ENCODE measurements at regions not wholly inside any gene's neighbourhood (a gene's known extent, or its start where the extent isn't known, plus 50 kb on each side); places are given as distances from the start of the nearest gene placed in this dataset.
A peak's percentile ranks its signal among the peaks of the same experiment; 100 is the strongest.

GRCh38 chr3:81951106-81951505 lies 189.7 kb upstream of the GBE1 start:
- Histone ChIP-seq H3K79me2 (ENCODE audit: control insufficient read depth, insufficient read depth, low read length) (no peaks in the 10 kb centered on the region), H2BK15ac (replicated peaks; ENCODE audit: low read depth) (no peak overlapping the region), H3K27me3 (ENCODE audit: insufficient read depth, low read length, poor library complexity) (no peaks in the 10 kb centered on the region), H4K5ac (ENCODE audit: low read length) (no peak overlapping the region), H3K4ac (ENCODE audit: low read depth, low read length) (no peak overlapping the region), H3K36me3 (ENCODE audit: control insufficient read depth, insufficient read depth, low read length) (no peaks in the 10 kb centered on the region), H3K18ac (ENCODE audit: low read length) (no peak overlapping the region), H4K8ac (ENCODE audit: low read depth, low read length) (no peak overlapping the region), H3K4me2 (ENCODE audit: low read length) (no peak overlapping the region), H3K4me1 (ENCODE audit: control insufficient read depth, low read depth, low read length) (no peaks in the 10 kb centered on the region), H2AK5ac (ENCODE audit: low read length) (no peak overlapping the region), H3K4me3 (ENCODE audit: low read length) (no peak overlapping the region), H3K27ac (ENCODE audit: low read depth, low read length) (no peak overlapping the region), H3K9ac (ENCODE audit: low read length) (no peak overlapping the region), H2BK120ac (ENCODE audit: low read depth, low read length) (no peak overlapping the region), H3K56ac (ENCODE audit: low read length) (no peak overlapping the region), H3K23ac (ENCODE audit: low read length) (no peak overlapping the region), H2BK5ac (ENCODE audit: low read length) (no peak overlapping the region), H3K79me1 (ENCODE audit: low read length) (no peaks in the 10 kb centered on the region)
- no peak for DNase-seq
- WGBS (ENCODE audit: extremely low coverage, insufficient coverage, low lambda C conversion rate) = no CpG with 5 or more reads among the region's 6 CpGs

GRCh38 chr3:81947359-81947758 lies 185.9 kb upstream of the GBE1 start:
- Histone ChIP-seq H3K27ac (ENCODE audit: low read depth, low read length) (no peak overlapping the region), H3K23ac (ENCODE audit: low read length) (no peak overlapping the region), H3K36me3 (ENCODE audit: control insufficient read depth, insufficient read depth, low read length) (no peaks in the 10 kb centered on the region), H2AK5ac (ENCODE audit: low read length) (no peak overlapping the region), H3K4me3 (ENCODE audit: low read length) (no peak overlapping the region), H2BK120ac (ENCODE audit: low read depth, low read length) (no peak overlapping the region), H3K18ac (ENCODE audit: low read length) (no peak overlapping the region), H3K79me1 (ENCODE audit: low read length) (no peaks in the 10 kb centered on the region), H3K9ac (ENCODE audit: low read length) (no peak overlapping the region), H4K5ac (ENCODE audit: low read length) (no peak overlapping the region), H3K27me3 (ENCODE audit: insufficient read depth, low read length, poor library complexity) (no peaks in the 10 kb centered on the region), H3K4ac (ENCODE audit: low read depth, low read length) (no peak overlapping the region), H2BK15ac (replicated peaks; ENCODE audit: low read depth) (no peak overlapping the region), H3K4me1 (ENCODE audit: control insufficient read depth, low read depth, low read length) (no peaks in the 10 kb centered on the region), H3K56ac (ENCODE audit: low read length) (no peak overlapping the region), H3K4me2 (ENCODE audit: low read length) (no peak overlapping the region), H4K8ac (ENCODE audit: low read depth, low read length) (no peak overlapping the region), H3K79me2 (ENCODE audit: control insufficient read depth, insufficient read depth, low read length) (no peaks in the 10 kb centered on the region), H2BK5ac (ENCODE audit: low read length) (no peak overlapping the region)
- DNase-seq = no peak
- no CpG with 5 or more reads among the region's 1 CpG for WGBS (ENCODE audit: extremely low coverage, insufficient coverage, low lambda C conversion rate)

GRCh38 chr3:81938681-81939080 lies 177.2 kb upstream of the GBE1 start:
- no peak overlapping the region for H2AK5ac ChIP-seq (ENCODE audit: low read length)
- no peak overlapping the region for H3K4ac ChIP-seq (ENCODE audit: low read depth, low read length)
- no peak overlapping the region for H3K56ac ChIP-seq (ENCODE audit: low read length)
- H3K23ac ChIP-seq (ENCODE audit: low read length) = no peak overlapping the region
- H4K8ac ChIP-seq (ENCODE audit: low read depth, low read length) = no peak overlapping the region
- no peak overlapping the region for H3K4me2 ChIP-seq (ENCODE audit: low read length)
- no peak overlapping the region for H4K5ac ChIP-seq (ENCODE audit: low read length)
- peaks cover 1% of the 10 kb centered on the region for H3K4me1 ChIP-seq (ENCODE audit: control insufficient read depth, low read depth, low read length)
- H3K36me3 ChIP-seq (ENCODE audit: control insufficient read depth, insufficient read depth, low read length) = no peaks in the 10 kb centered on the region
- H3K27ac ChIP-seq (ENCODE audit: low read depth, low read length) = no peak overlapping the region
- no peaks in the 10 kb centered on the region for H3K79me2 ChIP-seq (ENCODE audit: control insufficient read depth, insufficient read depth, low read length)
- H3K27me3 ChIP-seq (ENCODE audit: insufficient read depth, low read length, poor library complexity) = no peaks in the 10 kb centered on the region
- H3K79me1 ChIP-seq (ENCODE audit: low read length) = no peaks in the 10 kb centered on the region
- H3K18ac ChIP-seq (ENCODE audit: low read length) = no peak overlapping the region
- H2BK5ac ChIP-seq (ENCODE audit: low read length) = no peak overlapping the region
- no peak overlapping the region for H2BK15ac ChIP-seq (replicated peaks; ENCODE audit: low read depth)
- H2BK120ac ChIP-seq (ENCODE audit: low read depth, low read length) = no peak overlapping the region
- no peak overlapping the region for H3K9ac ChIP-seq (ENCODE audit: low read length)
- H3K4me3 ChIP-seq (ENCODE audit: low read length) = no peak overlapping the region
- DNase-seq = no peak

GRCh38 chr3:81936817-81937216 lies 175.4 kb upstream of the GBE1 start:
- H3K4me3 ChIP-seq (ENCODE audit: low read length) = no peak overlapping the region
- no peak overlapping the region for H2AK5ac ChIP-seq (ENCODE audit: low read length)
- H3K27ac ChIP-seq (ENCODE audit: low read depth, low read length) = no peak overlapping the region
- no peaks in the 10 kb centered on the region for H3K27me3 ChIP-seq (ENCODE audit: insufficient read depth, low read length, poor library complexity)
- no peak overlapping the region for H4K5ac ChIP-seq (ENCODE audit: low read length)
- H3K18ac ChIP-seq (ENCODE audit: low read length) = no peak overlapping the region
- no peak overlapping the region for H3K9ac ChIP-seq (ENCODE audit: low read length)
- H3K56ac ChIP-seq (ENCODE audit: low read length) = no peak overlapping the region
- H2BK5ac ChIP-seq (ENCODE audit: low read length) = no peak overlapping the region
- H4K8ac ChIP-seq (ENCODE audit: low read depth, low read length) = no peak overlapping the region
- peaks cover 1% of the 10 kb centered on the region for H3K4me1 ChIP-seq (ENCODE audit: control insufficient read depth, low read depth, low read length)
- DNase-seq = peak; percentile 15
- H3K4ac ChIP-seq (ENCODE audit: low read depth, low read length) = no peak overlapping the region
- no CpG with 5 or more reads among the region's 1 CpG for WGBS (ENCODE audit: extremely low coverage, insufficient coverage, low lambda C conversion rate)
- no peak overlapping the region for H3K23ac ChIP-seq (ENCODE audit: low read length)
- H3K4me2 ChIP-seq (ENCODE audit: low read length) = no peak overlapping the region
- H2BK15ac ChIP-seq (replicated peaks; ENCODE audit: low read depth) = no peak overlapping the region
- H3K36me3 ChIP-seq (ENCODE audit: control insufficient read depth, insufficient read depth, low read length) = no peaks in the 10 kb centered on the region
- H3K79me1 ChIP-seq (ENCODE audit: low read length) = no peaks in the 10 kb centered on the region
- no peak overlapping the region for H2BK120ac ChIP-seq (ENCODE audit: low read depth, low read length)
- H3K79me2 ChIP-seq (ENCODE audit: control insufficient read depth, insufficient read depth, low read length) = no peaks in the 10 kb centered on the region

GRCh38 chr3:81932681-81933080 lies 171.2 kb upstream of the GBE1 start:
- no peak overlapping the region for H3K4ac ChIP-seq (ENCODE audit: low read depth, low read length)

More at GRCh38 chr3:81932681-81933080, 171.2 kb upstream of the GBE1 start:
- H2AK5ac ChIP-seq (ENCODE audit: low read length) = no peak overlapping the region
- no peak overlapping the region for H4K5ac ChIP-seq (ENCODE audit: low read length)
- no peak overlapping the region for H3K27ac ChIP-seq (ENCODE audit: low read depth, low read length)
- no peaks in the 10 kb centered on the region for H3K4me1 ChIP-seq (ENCODE audit: control insufficient read depth, low read depth, low read length)
- no peak overlapping the region for H3K56ac ChIP-seq (ENCODE audit: low read length)
- no peak for DNase-seq
- no peak overlapping the region for H2BK5ac ChIP-seq (ENCODE audit: low read length)
- H3K18ac ChIP-seq (ENCODE audit: low read length) = no peak overlapping the region
- H3K79me1 ChIP-seq (ENCODE audit: low read length) = no peaks in the 10 kb centered on the region
- no peak overlapping the region for H3K9ac ChIP-seq (ENCODE audit: low read length)
- no peak overlapping the region for H3K4me2 ChIP-seq (ENCODE audit: low read length)
- H3K79me2 ChIP-seq (ENCODE audit: control insufficient read depth, insufficient read depth, low read length) = no peaks in the 10 kb centered on the region
- H2BK120ac ChIP-seq (ENCODE audit: low read depth, low read length) = no peak overlapping the region
- no CpG with 5 or more reads among the region's 4 CpGs for WGBS (ENCODE audit: extremely low coverage, insufficient coverage, low lambda C conversion rate)
- H3K4me3 ChIP-seq (ENCODE audit: low read length) = no peak overlapping the region
- H3K23ac ChIP-seq (ENCODE audit: low read length) = no peak overlapping the region
- H3K27me3 ChIP-seq (ENCODE audit: insufficient read depth, low read length, poor library complexity) = no peaks in the 10 kb centered on the region
- no peak overlapping the region for H4K8ac ChIP-seq (ENCODE audit: low read depth, low read length)
- no peaks in the 10 kb centered on the region for H3K36me3 ChIP-seq (ENCODE audit: control insufficient read depth, insufficient read depth, low read length)
- no peak overlapping the region for H2BK15ac ChIP-seq (replicated peaks; ENCODE audit: low read depth)
